ENCODE measurements at regions not wholly inside any gene's neighbourhood (a gene's known extent, or its start where the extent isn't known, plus 50 kb on each side); places are given as distances from the start of the nearest gene placed in this dataset.
"Not testable (repeated sequence)": the region's sequence is repeated elsewhere in the genome, so short reads cannot be mapped to it uniquely, and the experiment has no call there.

- DNase-seq (ENCODE audit: low read depth), result no peak
- H3K4me3 ChIP-seq (ENCODE audit: low read depth, low read length), result no peak overlapping the region
- TF ChIP-seq MYC (IDR thresholded peaks at IDR 0.05; ENCODE audit: low read depth, low read length) (no peak), CTCF (IDR thresholded peaks at IDR 0.05; ENCODE audit: low read depth, low read length) (no peak), MAX (IDR thresholded peaks at IDR 0.05; ENCODE audit: low read depth, low read length) (no peak), POLR2A (IDR thresholded peaks at IDR 0.05; ENCODE audit: extremely low read depth, insufficient read length) (no peak)
These were observed 155.9 kb downstream of the DISP1 start for GRCh38 chr1:222970711-222971110.

- H3K4me3 ChIP-seq (ENCODE audit: low read depth, low read length), result no peak overlapping the region
- no peak for TF ChIP-seq CTCF (IDR thresholded peaks at IDR 0.05; ENCODE audit: low read depth, low read length)
- no peak for TF ChIP-seq MYC (IDR thresholded peaks at IDR 0.05; ENCODE audit: low read depth, low read length)
- no peak for TF ChIP-seq POLR2A (IDR thresholded peaks at IDR 0.05; ENCODE audit: extremely low read depth, insufficient read length)
- no peak for TF ChIP-seq MAX (IDR thresholded peaks at IDR 0.05; ENCODE audit: low read depth, low read length)
- no peak for DNase-seq (ENCODE audit: low read depth)
These were observed 156.3 kb downstream of the DISP1 start for GRCh38 chr1:222971146-222971545.

- no peak overlapping the region for H3K4me3 ChIP-seq (ENCODE audit: low read depth, low read length)
- no peak for TF ChIP-seq MYC (IDR thresholded peaks at IDR 0.05; ENCODE audit: low read depth, low read length)
- no peak for TF ChIP-seq MAX (IDR thresholded peaks at IDR 0.05; ENCODE audit: low read depth, low read length)
- no peak for TF ChIP-seq CTCF (IDR thresholded peaks at IDR 0.05; ENCODE audit: low read depth, low read length)
- no peak for TF ChIP-seq POLR2A (IDR thresholded peaks at IDR 0.05; ENCODE audit: extremely low read depth, insufficient read length)
- no peak for DNase-seq (ENCODE audit: low read depth)
These were observed 158.7 kb downstream of the DISP1 start for GRCh38 chr1:222973561-222973960.

- DNase-seq (ENCODE audit: low read depth), result peak; percentile 1
- H3K4me3 ChIP-seq (ENCODE audit: low read depth, low read length), result no peak overlapping the region
- TF ChIP-seq POLR2A (IDR thresholded peaks at IDR 0.05; ENCODE audit: extremely low read depth, insufficient read length) (no peak), MAX (IDR thresholded peaks at IDR 0.05; ENCODE audit: low read depth, low read length) (no peak), MYC (IDR thresholded peaks at IDR 0.05; ENCODE audit: low read depth, low read length) (no peak)
These were observed 159.7 kb downstream of the DISP1 start for GRCh38 chr1:222974496-222974895.

- H3K4me3 ChIP-seq (ENCODE audit: low read depth, low read length), result no peak overlapping the region
- TF ChIP-seq POLR2A (IDR thresholded peaks at IDR 0.05; ENCODE audit: extremely low read depth, insufficient read length), result no peak
- no peak for TF ChIP-seq MYC (IDR thresholded peaks at IDR 0.05; ENCODE audit: low read depth, low read length)
- no peak for TF ChIP-seq MAX (IDR thresholded peaks at IDR 0.05; ENCODE audit: low read depth, low read length)
- TF ChIP-seq CTCF (IDR thresholded peaks at IDR 0.05; ENCODE audit: low read depth, low read length), result no peak
- DNase-seq (ENCODE audit: low read depth), result no peak
These were observed 160.8 kb downstream of the DISP1 start for GRCh38 chr1:222975472-222976122.

- TF ChIP-seq MAX (IDR thresholded peaks at IDR 0.05; ENCODE audit: low read depth, low read length) (no peak), MYC (IDR thresholded peaks at IDR 0.05; ENCODE audit: low read depth, low read length) (no peak), POLR2A (IDR thresholded peaks at IDR 0.05; ENCODE audit: extremely low read depth, insufficient read length) (no peak), CTCF (IDR thresholded peaks at IDR 0.05; ENCODE audit: low read depth, low read length) (no peak)
- H3K4me3 ChIP-seq (ENCODE audit: low read depth, low read length), result no peak overlapping the region
- no peak for DNase-seq (ENCODE audit: low read depth)
These were observed 161.6 kb downstream of the DISP1 start for GRCh38 chr1:222976453-222976852.

GRCh38 chr1:222977294-222977693 is 162.5 kb downstream of the DISP1 start:
- DNase-seq (ENCODE audit: low read depth); H3K4me3 ChIP-seq (ENCODE audit: low read depth, low read length): not testable (repeated sequence)

Measured in NB4 (cell line).